HG02852 (cell line): ENCODE measurements at regions not wholly inside any gene's neighbourhood (a gene's known extent, or its start where the extent isn't known, plus 50 kb on each side); places are given as distances from the start of the nearest gene placed in this dataset.
A peak's percentile ranks its signal among the peaks of the same experiment; 100 is the strongest.

Experiments
- ATAC-seq: cut with Tn5 transposase; IDR thresholded peaks from one replicate; pipeline ENCODE4 v1.9.1; 2021; ENCODE audit warnings: mild to moderate bottlenecking, moderate library complexity; ENCODE audit not compliant: unreplicated experiment

- ATAC-seq = no peak
Measured at GRCh38 chr1:104921525-104921924, 1171.8 kb downstream of the AMY1C start.

DNA sequence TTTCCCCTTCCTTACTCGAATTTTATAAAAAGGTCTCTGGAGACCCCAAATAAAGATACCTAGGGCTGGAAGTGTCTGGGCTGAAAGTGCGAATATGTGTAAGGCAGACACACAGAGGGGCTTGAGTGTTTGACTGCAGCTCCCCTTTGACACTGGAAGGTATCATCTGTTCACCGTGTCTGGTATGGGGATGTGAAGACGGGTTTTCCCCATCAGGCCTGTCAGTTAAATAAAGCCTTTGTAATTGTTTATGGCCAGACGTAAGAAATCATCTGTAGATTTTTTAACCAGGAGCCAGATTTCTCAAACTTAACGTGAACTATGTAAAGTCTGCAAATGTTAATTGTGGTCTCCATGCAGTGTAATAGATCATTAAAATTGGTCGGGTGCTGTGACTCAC lies 1173.4 kb downstream of the AMY1C start:
- ATAC-seq = no peak

- no peak for ATAC-seq
Measured at GRCh38 chr1:104929280-104929679, 1179.6 kb downstream of the AMY1C start.

DNA sequence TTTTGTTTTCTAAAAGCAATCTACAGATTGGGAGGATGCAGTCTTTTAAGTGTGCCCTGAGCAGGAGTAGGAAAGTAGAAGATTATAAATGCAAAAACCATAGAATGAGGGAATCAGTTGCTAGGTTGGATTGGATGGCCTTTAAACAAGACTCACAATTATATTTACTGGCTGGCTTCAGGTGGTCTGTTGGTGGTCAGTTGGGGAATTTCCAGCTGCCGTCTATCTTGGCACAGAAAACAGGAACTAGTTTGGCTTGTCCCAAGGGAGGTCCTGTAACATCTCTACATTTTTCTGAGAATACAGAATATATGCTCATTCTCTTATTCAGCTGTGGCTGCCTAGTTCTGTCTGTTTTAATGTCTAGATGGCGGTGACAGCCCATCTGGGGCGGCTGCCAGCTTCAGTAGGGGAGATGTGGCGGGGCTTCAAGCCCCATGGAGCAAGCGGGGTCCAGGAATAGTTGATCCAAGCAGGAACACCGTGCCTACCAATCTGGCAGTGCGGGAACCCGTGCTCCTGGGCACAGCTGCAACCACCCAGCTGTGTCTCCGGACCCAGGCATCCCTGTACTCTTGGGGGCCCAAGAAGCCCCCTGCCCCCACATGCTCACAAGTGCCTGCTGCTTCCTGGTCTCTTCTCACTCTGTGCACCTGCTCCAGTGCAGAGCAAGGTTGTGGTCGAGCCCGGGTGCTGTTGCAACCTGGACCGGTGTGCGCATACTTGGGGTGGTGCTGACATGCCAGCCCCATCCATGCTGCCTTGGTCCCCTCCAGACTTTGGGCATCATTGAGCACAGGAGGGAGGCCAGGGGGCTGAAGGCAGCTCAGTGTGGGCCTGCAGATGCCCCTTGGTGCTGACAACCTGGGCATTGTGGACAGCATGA lies 1182.6 kb downstream of the AMY1C start:
- peak; percentile 50 for ATAC-seq

DNA sequence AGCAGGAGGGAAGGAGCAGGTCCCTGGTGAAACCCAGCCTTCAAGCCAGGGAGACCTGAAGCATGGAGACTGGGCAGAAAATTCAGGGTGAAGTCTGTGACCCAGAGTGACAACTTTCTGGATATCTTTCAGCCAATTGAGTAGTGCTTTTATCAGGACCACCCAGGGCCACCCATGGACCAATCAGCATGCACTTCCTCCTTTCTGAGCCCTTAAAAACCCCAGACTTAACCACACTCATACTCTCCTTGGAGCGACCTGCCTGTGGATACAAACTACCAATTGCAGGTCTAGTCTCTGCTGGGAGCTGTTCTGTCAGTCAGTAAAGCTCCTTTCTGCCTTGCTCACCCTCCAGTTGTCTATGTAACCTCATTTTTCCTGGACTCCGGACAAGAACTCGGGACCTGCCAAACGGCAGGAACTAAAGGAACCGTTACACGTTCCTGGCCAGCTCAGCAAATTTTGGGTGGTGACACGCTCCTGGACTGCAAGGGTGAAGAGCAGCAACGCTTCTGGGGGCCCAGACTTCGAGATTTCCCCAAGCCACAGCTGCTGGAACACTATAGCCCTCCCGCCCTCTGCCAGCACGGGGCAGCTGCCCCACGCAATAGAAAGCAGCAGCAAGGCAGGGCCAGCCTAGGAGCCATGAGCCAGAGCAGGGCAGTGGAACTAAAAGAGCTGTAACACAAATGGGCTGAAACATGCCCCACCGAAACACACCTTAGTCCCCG lies 1183.4 kb downstream of the AMY1C start:
- ATAC-seq = no peak

GRCh38 chr1:104933846-104934245 lies 1184.1 kb downstream of the AMY1C start:
- ATAC-seq = no peak

DNA sequence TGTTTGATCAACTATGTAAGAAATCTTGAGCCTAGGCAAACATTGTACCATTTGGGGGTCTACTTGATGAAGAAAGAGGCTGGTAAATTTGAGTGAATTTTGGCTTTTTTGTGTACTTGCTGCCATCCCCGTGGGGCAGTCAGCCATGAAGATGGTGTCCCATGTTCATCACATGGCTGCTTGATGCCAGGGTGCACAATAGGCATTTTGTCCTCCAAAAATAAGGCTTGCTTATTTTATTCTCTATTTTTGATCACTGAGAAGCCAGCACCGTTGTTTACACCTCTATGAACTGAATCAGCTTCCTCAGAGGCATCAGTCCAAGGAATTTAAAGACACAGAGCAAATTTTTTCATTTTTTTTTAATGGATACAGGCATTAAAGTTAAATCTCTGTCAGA lies 1195.7 kb downstream of the AMY1C start:
- no peak for ATAC-seq

DNA sequence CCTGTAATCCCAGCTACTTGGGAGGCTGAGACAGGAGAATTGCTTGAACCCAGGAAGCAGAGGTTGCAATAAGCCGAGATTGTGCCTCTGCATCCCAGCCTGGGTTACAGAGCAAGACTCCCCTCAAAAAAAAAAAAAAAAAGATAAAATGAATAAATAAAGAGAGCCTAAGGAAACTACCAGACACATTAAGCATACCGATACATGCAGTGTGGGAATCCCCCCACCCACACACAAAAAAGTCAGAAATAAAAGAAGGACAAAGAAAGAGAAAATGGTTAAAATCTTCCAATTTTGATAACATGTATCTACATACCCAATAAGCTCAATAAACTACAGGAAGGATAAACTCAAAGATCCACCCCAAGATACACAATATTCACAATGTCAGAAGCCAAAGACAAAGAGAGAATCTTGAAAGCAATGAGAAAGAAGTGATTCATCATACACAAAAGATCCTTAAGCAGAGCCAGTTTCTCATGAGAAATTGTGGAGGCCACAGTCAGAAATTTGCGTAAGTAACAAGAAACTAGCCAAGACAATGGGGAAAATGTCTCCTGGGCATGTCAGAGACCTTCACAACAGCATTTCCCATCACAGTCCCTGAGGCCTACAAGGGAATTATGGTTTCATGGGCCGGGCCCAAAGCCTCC lies 1197.0 kb downstream of the AMY1C start:
- ATAC-seq = peak; percentile 52

GRCh38 chr1:104953555-104953954 lies 1203.9 kb downstream of the AMY1C start:
- ATAC-seq = no peak

- no peak for ATAC-seq
Measured at GRCh38 chr1:104973516-104973915, 1223.8 kb downstream of the AMY1C start.

DNA sequence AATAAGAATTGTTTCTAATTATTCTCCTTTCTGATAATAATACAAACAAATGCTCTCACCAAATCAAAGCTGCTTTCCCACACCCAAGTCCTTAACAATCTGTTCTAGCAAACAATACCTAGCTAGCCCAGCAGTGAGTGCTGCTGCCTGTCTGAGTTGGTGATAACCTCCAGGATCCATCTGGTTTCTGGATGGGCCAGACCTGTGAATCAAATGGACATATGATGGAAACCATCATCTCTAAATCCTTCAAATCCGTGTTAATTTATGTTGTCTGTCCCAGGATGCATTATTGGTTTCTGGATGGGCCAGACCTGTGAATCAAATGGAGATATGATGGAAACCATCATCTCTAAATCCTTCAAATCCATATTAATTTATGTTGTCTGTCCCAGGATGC lies 1230.0 kb downstream of the AMY1C start:
- no peak for ATAC-seq

- peak; percentile 99 for ATAC-seq
Measured at GRCh38 chr1:104987210-104987609, 1237.5 kb downstream of the AMY1C start.

DNA sequence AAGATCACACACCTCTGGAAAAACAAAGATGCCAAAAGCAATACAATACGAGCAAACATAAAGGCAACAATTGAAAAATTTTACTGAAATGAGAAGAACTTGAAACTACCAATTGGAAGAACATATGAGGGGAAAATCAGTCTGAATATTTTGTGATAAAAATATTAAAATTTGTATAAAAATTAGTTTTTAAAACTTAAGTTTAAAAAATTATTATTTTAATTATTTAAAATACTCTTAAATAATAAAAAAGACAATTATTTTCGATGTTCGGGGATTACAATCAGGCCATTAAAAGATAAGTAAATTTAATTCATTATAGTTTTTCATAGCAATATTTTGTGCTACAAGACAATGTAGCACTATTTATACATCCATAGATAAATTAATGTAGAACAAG lies 1239.3 kb downstream of the AMY1C start:
- no peak for ATAC-seq

DNA sequence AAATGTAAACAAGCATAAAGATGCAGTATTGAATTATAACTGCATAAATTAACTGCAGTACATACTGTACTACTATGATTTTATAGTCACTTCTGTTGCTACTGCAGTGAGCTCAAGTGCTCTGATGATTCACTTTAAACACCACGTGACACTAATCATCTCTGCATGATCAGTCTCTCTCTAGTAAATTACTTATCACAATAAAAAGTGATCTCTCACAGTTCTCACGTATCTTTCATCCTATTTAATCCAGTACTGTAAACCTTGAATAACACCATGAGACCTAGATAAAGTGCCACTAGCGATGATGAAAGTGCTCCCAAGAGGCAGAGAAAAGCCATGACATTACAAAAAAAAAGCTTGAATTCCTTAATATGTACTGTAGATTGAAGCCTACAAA lies 1242.0 kb downstream of the AMY1C start:
- no peak for ATAC-seq

DNA sequence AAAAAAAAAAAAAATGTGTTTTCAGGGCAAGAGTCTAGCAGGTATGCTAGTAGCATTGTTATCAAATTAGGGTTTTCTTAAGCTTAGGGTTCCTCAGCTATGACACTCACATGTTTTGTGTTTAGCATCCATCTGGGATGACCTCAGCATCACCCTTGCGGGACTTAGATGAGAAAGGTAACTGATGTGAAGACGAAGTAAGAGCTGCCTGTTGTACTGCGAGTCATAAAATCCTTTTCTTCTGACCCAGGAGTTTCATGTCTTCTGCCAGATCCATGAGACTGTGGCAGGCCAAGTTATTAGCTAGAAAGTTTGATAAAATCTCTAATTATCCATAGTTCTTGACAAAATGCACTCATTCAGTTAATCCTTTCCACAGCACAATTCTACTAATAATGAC lies 1251.1 kb downstream of the AMY1C start:
- no peak for ATAC-seq

DNA sequence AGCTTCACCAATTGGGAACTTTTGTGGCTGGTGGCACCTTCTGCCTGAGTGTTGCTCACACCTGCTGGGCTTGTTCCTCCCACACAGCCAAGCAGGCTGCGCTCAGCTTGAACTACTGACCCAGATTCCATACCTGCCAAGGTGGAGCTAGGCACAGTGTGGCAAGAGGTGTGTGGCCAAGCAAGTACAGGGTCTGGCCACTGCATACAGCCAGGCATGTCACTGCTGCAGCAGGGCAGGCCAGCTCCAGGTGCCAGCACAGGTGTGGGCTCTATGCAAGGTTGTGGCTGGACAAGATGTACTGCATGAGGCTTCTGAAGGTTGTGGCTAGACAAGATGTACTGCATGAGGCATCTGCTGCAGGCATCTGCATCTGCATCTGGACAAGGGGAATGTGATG lies 1254.8 kb downstream of the AMY1C start:
- no peak for ATAC-seq

DNA sequence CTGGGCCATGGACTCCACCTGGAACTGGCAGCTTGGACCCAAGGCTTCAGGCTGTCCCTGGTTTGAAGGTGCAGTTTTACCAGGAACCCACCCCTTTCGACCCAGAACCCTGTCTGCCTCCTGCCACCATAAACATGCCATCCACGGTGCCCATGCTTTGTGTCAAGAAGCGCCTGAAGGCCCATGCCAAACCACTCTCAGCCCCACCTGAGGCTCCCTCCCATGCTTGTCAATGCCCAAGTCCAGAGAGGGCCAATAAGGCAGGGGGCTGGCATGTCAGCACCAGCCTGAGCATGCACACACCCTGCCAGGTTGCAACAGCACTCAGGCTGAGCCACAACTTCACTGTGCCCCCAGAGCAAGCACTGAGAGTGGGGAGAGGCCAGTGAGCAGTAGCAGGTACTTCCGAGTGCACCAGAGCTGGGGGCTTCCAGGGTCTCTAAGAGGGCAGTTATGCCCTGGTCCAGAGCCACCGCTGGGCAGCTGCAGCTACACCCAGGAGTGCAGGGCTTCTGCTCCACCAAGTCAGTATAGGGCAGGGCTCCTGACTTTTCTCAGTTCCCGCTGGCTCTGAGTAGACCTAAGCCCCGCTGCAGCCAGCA lies 1256.0 kb downstream of the AMY1C start:
- ATAC-seq = no peak

DNA sequence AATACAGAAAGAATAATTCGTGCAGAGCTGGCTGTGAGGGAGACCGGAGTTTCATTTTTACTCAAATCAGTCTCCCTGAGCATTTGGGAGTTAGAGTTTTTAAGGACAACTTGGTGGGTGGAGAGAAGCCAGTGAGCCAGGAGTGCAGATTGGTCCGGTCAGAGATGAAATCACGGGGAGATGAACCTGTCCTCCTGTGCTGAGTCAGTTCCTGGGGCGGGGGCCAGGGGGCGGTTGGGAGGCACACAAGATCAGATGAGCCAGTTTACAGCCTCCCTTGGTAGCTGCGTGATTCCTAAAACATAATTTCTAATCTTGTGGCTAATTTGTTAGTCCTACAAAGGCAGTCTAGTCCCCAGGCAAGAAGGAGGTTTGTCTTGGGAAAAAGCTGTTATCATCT lies 1267.9 kb downstream of the AMY1C start:
- ATAC-seq = no peak

DNA sequence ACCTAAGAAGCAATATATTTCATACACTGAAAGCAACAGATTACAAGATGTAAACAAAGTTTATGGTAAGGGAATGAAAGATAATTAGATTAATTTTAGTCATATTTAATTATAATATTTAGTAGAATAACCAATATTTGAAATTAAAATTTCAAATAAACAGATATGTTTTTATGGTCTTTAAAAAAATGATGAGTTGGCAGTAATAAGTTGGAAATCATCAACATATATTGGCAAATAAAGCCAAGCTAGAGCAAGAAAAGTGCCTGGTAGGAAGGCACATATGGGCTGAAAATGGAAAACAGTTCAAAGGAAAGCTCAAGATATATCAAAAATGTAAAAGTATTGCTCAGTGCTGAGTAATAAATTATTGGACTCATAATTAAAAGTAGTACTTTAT lies 1274.0 kb downstream of the AMY1C start:
- no peak for ATAC-seq

DNA sequence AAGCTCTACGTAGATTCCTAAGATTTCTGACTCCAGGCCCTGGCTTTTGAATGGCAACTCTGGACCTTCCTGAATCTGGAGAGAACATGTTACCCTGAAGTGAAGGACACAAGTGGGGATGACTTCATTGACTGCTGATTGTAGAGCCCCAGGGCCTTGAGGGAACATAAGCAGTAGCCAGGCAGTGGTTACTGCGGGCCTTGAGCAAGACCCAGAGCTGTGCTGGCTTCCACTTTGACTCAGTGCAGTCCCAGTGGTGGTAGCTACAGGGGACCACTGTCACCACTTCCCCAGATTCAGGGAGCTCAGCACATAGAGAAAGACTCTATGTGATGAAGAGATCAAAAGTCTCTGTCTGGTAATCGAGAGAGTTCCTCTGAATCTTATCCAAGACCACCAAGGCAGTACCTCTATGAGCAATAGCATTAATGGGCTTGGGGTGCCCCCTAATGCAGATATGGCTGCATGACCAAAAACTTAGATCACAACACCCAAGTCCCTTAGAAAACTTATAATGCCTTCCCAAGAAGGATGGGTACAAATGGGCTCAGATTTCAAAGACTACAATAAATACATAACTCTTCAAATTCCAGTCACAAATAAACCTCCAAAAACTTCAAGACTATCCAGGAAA lies 1278.3 kb downstream of the AMY1C start:
- ATAC-seq = peak; percentile 79

DNA sequence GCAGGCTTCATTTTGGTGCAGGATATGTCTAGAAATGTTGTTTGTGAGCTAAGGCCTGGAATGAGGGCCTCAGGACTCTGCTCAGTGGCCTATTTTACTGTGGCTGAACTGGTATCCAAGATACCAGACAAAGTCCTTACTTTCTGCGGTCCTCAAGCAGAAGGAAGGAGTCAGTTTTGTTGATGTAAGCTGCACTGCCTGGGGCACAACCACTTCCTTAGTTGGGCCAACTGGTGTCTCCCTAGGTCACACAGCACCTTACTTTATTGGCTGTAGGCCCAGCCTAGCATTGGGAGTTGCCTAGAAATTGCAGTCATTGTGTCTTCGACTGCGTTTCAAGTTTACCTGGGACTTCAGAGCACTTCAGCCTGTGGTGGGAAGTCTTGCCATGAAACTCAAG lies 1322.7 kb downstream of the AMY1C start:
- ATAC-seq = no peak
